ENCODE measurements at regions not wholly inside any gene's neighbourhood (a gene's known extent, or its start where the extent isn't known, plus 50 kb on each side); places are given as distances from the start of the nearest gene placed in this dataset.
"Not testable (repeated sequence)": the region's sequence is repeated elsewhere in the genome, so short reads cannot be mapped to it uniquely, and the experiment has no call there.

DNA sequence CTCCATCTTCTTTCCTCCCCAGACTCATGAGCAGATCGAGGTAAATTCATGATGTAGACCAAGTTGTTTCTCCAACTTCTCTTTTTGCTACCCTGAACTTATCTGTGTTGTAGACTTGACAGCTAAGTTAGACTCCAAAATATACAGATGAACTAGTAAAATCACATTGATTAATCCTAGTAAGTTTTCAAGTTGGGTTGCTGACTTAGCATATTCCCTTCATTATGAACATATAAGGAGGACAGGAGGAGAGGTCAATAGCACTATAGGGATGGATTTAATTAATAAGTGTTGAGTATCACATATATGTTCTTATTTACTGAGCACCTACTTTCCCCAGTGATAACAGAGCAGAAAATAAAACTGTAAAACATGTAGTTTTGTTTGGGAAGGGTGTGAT is 227.3 kb downstream of the TINAG start:
- DNase-seq, result no peak
- Histone ChIP-seq H3K4me3 (no peak overlapping the region), H3K27me3 (no peaks in the 10 kb centered on the region), H3K9me3 (no peaks in the 10 kb centered on the region), H3K27ac (no peak overlapping the region), H3K4me1 (no peaks in the 10 kb centered on the region), H3K36me3 (no peaks in the 10 kb centered on the region)
- TF ChIP-seq, protein P1, sequence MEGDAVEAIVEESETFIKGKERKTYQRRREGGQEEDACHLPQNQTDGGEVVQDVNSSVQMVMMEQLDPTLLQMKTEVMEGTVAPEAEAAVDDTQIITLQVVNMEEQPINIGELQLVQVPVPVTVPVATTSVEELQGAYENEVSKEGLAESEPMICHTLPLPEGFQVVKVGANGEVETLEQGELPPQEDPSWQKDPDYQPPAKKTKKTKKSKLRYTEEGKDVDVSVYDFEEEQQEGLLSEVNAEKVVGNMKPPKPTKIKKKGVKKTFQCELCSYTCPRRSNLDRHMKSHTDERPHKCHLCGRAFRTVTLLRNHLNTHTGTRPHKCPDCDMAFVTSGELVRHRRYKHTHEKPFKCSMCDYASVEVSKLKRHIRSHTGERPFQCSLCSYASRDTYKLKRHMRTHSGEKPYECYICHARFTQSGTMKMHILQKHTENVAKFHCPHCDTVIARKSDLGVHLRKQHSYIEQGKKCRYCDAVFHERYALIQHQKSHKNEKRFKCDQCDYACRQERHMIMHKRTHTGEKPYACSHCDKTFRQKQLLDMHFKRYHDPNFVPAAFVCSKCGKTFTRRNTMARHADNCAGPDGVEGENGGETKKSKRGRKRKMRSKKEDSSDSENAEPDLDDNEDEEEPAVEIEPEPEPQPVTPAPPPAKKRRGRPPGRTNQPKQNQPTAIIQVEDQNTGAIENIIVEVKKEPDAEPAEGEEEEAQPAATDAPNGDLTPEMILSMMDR (IDR thresholded peaks at IDR 0.05), result no peak
- no peak for TF ChIP-seq POLR2A (IDR thresholded peaks at IDR 0.05)
- intact Hi-C loops (cut with DNase I; ENCODE audit: low total_unique reads), result no loop called here

DNA sequence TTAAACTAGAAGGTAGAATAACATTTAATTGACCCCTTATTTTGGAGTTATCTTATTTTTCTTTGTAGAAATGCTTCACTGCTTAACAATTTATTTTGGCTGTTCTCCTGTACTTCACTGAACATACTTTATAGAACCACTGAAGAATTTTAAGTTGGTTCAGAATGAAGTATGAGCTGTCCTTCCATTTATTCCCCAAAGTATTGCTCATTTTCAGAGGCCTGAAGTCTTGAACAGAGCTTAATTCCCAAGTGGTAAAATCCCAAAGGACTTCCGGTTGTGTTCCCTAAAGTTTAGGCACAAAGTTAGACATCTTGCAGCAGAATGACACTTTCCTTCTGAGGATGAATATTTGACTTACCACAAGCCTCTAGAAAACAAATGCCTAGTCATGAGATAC is 233.3 kb downstream of the TINAG start:
- intact Hi-C loops (cut with DNase I; ENCODE audit: low total_unique reads), result no loop called here

DNA sequence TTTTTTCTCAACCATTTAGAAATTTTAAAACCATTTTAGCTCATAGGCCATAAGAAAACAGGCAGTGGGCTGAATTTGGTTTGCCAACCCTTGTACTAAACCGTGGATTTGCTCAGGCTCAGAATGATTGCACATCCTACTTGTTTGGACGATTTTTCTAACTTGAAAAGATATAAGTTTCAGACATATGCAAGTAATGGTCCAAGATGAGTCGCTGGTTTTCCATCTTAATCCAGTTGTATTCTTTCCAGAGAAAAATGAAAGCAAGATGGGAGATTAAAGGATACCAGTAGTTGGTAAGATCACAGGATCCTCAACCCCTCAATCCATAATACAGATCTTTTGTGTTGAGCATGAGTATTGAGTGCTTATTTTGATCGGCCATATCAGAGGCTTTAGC is 250.9 kb downstream of the TINAG start:
- intact Hi-C loops (cut with DNase I; ENCODE audit: low total_unique reads), result no loop called here
- no peaks in the 10 kb centered on the region for H3K36me3 ChIP-seq
- H3K27ac ChIP-seq, result no peak overlapping the region
- no peak overlapping the region for H3K4me3 ChIP-seq
- no peaks in the 10 kb centered on the region for H3K9me3 ChIP-seq
- H3K27me3 ChIP-seq, result no peaks in the 10 kb centered on the region
- TF ChIP-seq, protein P1 (IDR thresholded peaks at IDR 0.05), result no peak
- no peak for TF ChIP-seq POLR2A (IDR thresholded peaks at IDR 0.05)
- no peaks in the 10 kb centered on the region for H3K4me1 ChIP-seq
- no peak for DNase-seq

More for the DNA sequence above, 233.3 kb downstream of the TINAG start:
- Histone ChIP-seq H3K27me3 (no peaks in the 10 kb centered on the region), H3K4me1 (no peaks in the 10 kb centered on the region), H3K27ac (no peak overlapping the region), H3K9me3 (no peaks in the 10 kb centered on the region), H3K4me3 (no peak overlapping the region), H3K36me3 (no peaks in the 10 kb centered on the region)
- TF ChIP-seq, protein P1 (IDR thresholded peaks at IDR 0.05), result no peak
- no peak for TF ChIP-seq POLR2A (IDR thresholded peaks at IDR 0.05)
- no peak for DNase-seq

DNA sequence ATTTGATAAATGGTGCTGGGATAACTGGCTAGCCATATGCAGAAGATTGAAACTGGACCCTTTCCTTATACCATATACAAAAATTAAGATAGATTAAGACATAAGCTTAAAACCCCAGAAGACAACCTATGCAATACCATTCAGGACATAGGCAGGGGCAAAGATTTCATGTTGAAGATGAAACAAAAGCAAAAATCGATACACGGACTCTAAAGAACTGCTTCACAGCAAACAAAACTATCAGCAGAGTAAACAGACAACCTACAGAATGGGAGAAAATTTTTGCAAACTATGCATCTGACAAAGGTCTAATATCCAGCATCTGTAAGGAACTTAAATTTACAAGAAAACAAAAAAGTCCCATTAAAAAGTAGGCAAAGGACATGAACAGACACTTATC is 255.9 kb downstream of the TINAG start:
- intact Hi-C loops (cut with DNase I; ENCODE audit: low total_unique reads); H3K27ac ChIP-seq; H3K4me1 ChIP-seq; H3K36me3 ChIP-seq; DNase-seq; H3K27me3 ChIP-seq; H3K4me3 ChIP-seq; H3K9me3 ChIP-seq: not testable (repeated sequence)

DNA sequence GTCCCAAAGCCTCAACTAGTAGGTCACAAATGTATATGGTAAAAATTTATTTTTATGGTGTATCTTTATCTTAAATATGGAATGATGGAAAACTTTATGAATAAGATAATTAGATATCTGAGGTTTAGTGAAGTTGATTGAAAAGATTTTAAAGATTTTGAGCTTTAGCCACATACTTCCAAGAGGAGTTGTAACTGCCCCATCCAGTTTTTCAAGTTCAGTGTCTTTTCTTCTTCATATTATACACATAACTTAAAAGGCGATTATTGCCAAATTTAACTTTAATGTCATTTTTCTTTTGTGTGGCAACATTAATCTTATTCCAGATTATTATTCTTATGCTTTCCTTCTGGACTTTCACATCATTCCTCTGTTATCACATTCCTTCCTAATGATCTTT is 266.4 kb downstream of the TINAG start:
- H3K36me3 ChIP-seq, result no peaks in the 10 kb centered on the region

More for the DNA sequence above, 266.4 kb downstream of the TINAG start:
- Histone ChIP-seq H3K9me3 (no peaks in the 10 kb centered on the region), H3K4me3 (no peak overlapping the region), H3K4me1 (no peaks in the 10 kb centered on the region), H3K27ac (no peak overlapping the region), H3K27me3 (no peaks in the 10 kb centered on the region)
- intact Hi-C loops (cut with DNase I; ENCODE audit: low total_unique reads), result no loop called here
- TF ChIP-seq, protein P1 (IDR thresholded peaks at IDR 0.05), result no peak
- TF ChIP-seq POLR2A (IDR thresholded peaks at IDR 0.05), result no peak
- DNase-seq, result no peak

Data from uterus (tissue), 3 donors.